KBM-7 (cell line): ENCODE measurements at regions not wholly inside any gene's neighbourhood (a gene's known extent, or its start where the extent isn't known, plus 50 kb on each side); places are given as distances from the start of the nearest gene placed in this dataset.

Source experiments
- DNase-seq: peaks from one replicate; pipeline ENCODE4 v3.0.0-alpha.2; 2015
- in situ Hi-C: fragments of 300-500 bp; cut with MboI; formaldehyde crosslinking; loops from 2 replicates; pipeline ENCODE4 v1.14.3; 2020; ENCODE audit warnings: low sequenced_read_pairs, low pct_unique_long_range_greater_than_20kb, mixed read lengths

GRCh38 chr3:152087153-152087552 is 181.6 kb upstream of the MBNL1 start:
- in situ Hi-C loops = no loop called here
- no peak for DNase-seq

- in situ Hi-C loops = no loop called here
- no peak for DNase-seq
Observed at GRCh38 chr3:152089528-152089927, 179.2 kb upstream of the MBNL1 start.

GRCh38 chr3:152091725-152092124 is 177.0 kb upstream of the MBNL1 start:
- no peak for DNase-seq
- in situ Hi-C loops = no loop called here

- in situ Hi-C loops = no loop called here
Observed at GRCh38 chr3:152093901-152094300, 174.8 kb upstream of the MBNL1 start.

GRCh38 chr3:152094406-152094805 is 174.3 kb upstream of the MBNL1 start:
- in situ Hi-C loops = no loop called here
- no peak for DNase-seq

More at GRCh38 chr3:152093901-152094300, 174.8 kb upstream of the MBNL1 start:
- DNase-seq = no peak

- in situ Hi-C loops = no loop called here
- no peak for DNase-seq
Observed at GRCh38 chr3:152095472-152095871, 173.3 kb upstream of the MBNL1 start.

- in situ Hi-C loops = no loop called here
Observed at GRCh38 chr3:152096280-152096906, 172.3 kb upstream of the MBNL1 start.

GRCh38 chr3:152097120-152097519 is 171.6 kb upstream of the MBNL1 start:
- in situ Hi-C loops = no loop called here
- no peak for DNase-seq

More at GRCh38 chr3:152096280-152096906, 172.3 kb upstream of the MBNL1 start:
- DNase-seq = no peak

- in situ Hi-C loops = no loop called here
- DNase-seq = no peak
Observed at GRCh38 chr3:152097770-152098169, 171.0 kb upstream of the MBNL1 start.

- DNase-seq = peak; percentile 83
- in situ Hi-C loops = no loop called here
Observed at GRCh38 chr3:152100491-152101132, 168.1 kb upstream of the MBNL1 start.

GRCh38 chr3:152102410-152102809 is 166.3 kb upstream of the MBNL1 start:
- DNase-seq = no peak
- in situ Hi-C loops = no loop called here

- in situ Hi-C loops = no loop called here
Observed at GRCh38 chr3:152103257-152103656, 165.5 kb upstream of the MBNL1 start.

GRCh38 chr3:152104847-152105415 is 163.8 kb upstream of the MBNL1 start:
- in situ Hi-C loops = no loop called here
- DNase-seq = peak; percentile 83

More at GRCh38 chr3:152103257-152103656, 165.5 kb upstream of the MBNL1 start:
- no peak for DNase-seq

- no peak for DNase-seq
- in situ Hi-C loops = no loop called here
Observed at GRCh38 chr3:152105446-152105845, 163.3 kb upstream of the MBNL1 start.

- in situ Hi-C loops = no loop called here
- DNase-seq = no peak
Observed at GRCh38 chr3:152109038-152109437, 159.7 kb upstream of the MBNL1 start.

- no peak for DNase-seq
- in situ Hi-C loops = no loop called here
Observed at GRCh38 chr3:152113413-152113812, 155.3 kb upstream of the MBNL1 start.

- in situ Hi-C loops = no loop called here
- no peak for DNase-seq
Observed at GRCh38 chr3:152113992-152114651, 154.6 kb upstream of the MBNL1 start.

- in situ Hi-C loops = no loop called here
Observed at GRCh38 chr3:152120601-152121269, 148.0 kb upstream of the MBNL1 start.

GRCh38 chr3:152121270-152121636 is 147.5 kb upstream of the MBNL1 start:
- in situ Hi-C loops = no loop called here
- no peak for DNase-seq

More at GRCh38 chr3:152120601-152121269, 148.0 kb upstream of the MBNL1 start:
- DNase-seq = no peak

GRCh38 chr3:152122851-152123250 is 145.9 kb upstream of the MBNL1 start:
- in situ Hi-C loops = no loop called here
- DNase-seq = no peak
